ENCODE measurements at regions not wholly inside any gene's neighbourhood (a gene's known extent, or its start where the extent isn't known, plus 50 kb on each side); places are given as distances from the start of the nearest gene placed in this dataset.

GRCh38 chr5:143870362-143870761, 58.4 kb downstream of the HMHB1 start:
- intact Hi-C loops (cut with DNase I), result no loop called here
- ATAC-seq (no peak), DNase-seq (ENCODE audit: low spot score) (no peak)

- DNase-seq (ENCODE audit: low spot score) (no peak), ATAC-seq (no peak)
- intact Hi-C loops (cut with DNase I), result no loop called here
Measured at GRCh38 chr5:143870871-143871632, 59.1 kb downstream of the HMHB1 start.

GRCh38 chr5:143871672-143872071, 59.7 kb downstream of the HMHB1 start:
- DNase-seq (ENCODE audit: low spot score), result no peak

GRCh38 chr5:143874312-143874711, 62.4 kb downstream of the HMHB1 start:
- DNase-seq (ENCODE audit: low spot score), result no peak
- intact Hi-C loops (cut with DNase I), result no loop called here
- no peak for ATAC-seq

More at GRCh38 chr5:143871672-143872071, 59.7 kb downstream of the HMHB1 start:
- no peak for ATAC-seq
- intact Hi-C loops (cut with DNase I), result no loop called here

GRCh38 chr5:143877196-143877595, 65.2 kb downstream of the HMHB1 start:
- DNase-seq (ENCODE audit: low spot score), result no peak
- intact Hi-C loops (cut with DNase I), result no loop called here
- ATAC-seq, result no peak

- intact Hi-C loops (cut with DNase I), result no loop called here
- DNase-seq (ENCODE audit: low spot score) (no peak), ATAC-seq (no peak)
Measured at GRCh38 chr5:143878430-143878829, 66.5 kb downstream of the HMHB1 start.

GRCh38 chr5:143879646-143880045, 67.7 kb downstream of the HMHB1 start:
- no peak for DNase-seq (ENCODE audit: low spot score)

GRCh38 chr5:143880178-143880577, 68.2 kb downstream of the HMHB1 start:
- no peak for ATAC-seq

More at GRCh38 chr5:143879646-143880045, 67.7 kb downstream of the HMHB1 start:
- intact Hi-C loops (cut with DNase I), result no loop called here
- no peak for ATAC-seq

GRCh38 chr5:143882520-143882919, 70.6 kb downstream of the HMHB1 start:
- intact Hi-C loops (cut with DNase I), result no loop called here
- DNase-seq (ENCODE audit: low spot score) (no peak), ATAC-seq (no peak)

More at GRCh38 chr5:143880178-143880577, 68.2 kb downstream of the HMHB1 start:
- no peak for DNase-seq (ENCODE audit: low spot score)
- intact Hi-C loops (cut with DNase I), result no loop called here

GRCh38 chr5:143886096-143886495, 74.1 kb downstream of the HMHB1 start:
- DNase-seq (ENCODE audit: low spot score), result no peak
- intact Hi-C loops (cut with DNase I), result no loop called here
- no peak for ATAC-seq

- peak; percentile 69 for DNase-seq (ENCODE audit: low spot score)
- intact Hi-C loops (cut with DNase I), result no loop called here
- ATAC-seq, result peak; percentile 37
Measured at GRCh38 chr5:143886651-143887638, 75.0 kb downstream of the HMHB1 start.

- peak; percentile 23 for ATAC-seq
- intact Hi-C loops (cut with DNase I), result no loop called here
- DNase-seq (ENCODE audit: low spot score), result no peak
Measured at GRCh38 chr5:143887903-143888665, 76.1 kb downstream of the HMHB1 start.

- intact Hi-C loops (cut with DNase I), result no loop called here
- no peak for DNase-seq (ENCODE audit: low spot score)
- peak; percentile 18 for ATAC-seq
Measured at GRCh38 chr5:143888912-143889311, 77.0 kb downstream of the HMHB1 start.

GRCh38 chr5:143889986-143890385, 78.0 kb downstream of the HMHB1 start:
- ATAC-seq (peak; percentile 31), DNase-seq (ENCODE audit: low spot score) (no peak)
- intact Hi-C loops (cut with DNase I), result no loop called here

GRCh38 chr5:143890487-143890886, 78.5 kb downstream of the HMHB1 start:
- ATAC-seq, result no peak
- no peak for DNase-seq (ENCODE audit: low spot score)
- intact Hi-C loops (cut with DNase I), result no loop called here

- DNase-seq (ENCODE audit: low spot score), result no peak
- no peak for ATAC-seq
- intact Hi-C loops (cut with DNase I), result no loop called here
Measured at GRCh38 chr5:143892271-143892670, 80.3 kb downstream of the HMHB1 start.

- ATAC-seq (no peak), DNase-seq (ENCODE audit: low spot score) (no peak)
- intact Hi-C loops (cut with DNase I), result no loop called here
Measured at GRCh38 chr5:143892908-143893307, 80.9 kb downstream of the HMHB1 start.

- DNase-seq (ENCODE audit: low spot score) (no peak), ATAC-seq (no peak)
- intact Hi-C loops (cut with DNase I), result no loop called here
Measured at GRCh38 chr5:143893638-143894037, 81.7 kb downstream of the HMHB1 start.

- intact Hi-C loops (cut with DNase I), result no loop called here
- no peak for ATAC-seq
- DNase-seq (ENCODE audit: low spot score), result no peak
Measured at GRCh38 chr5:143896516-143896915, 84.6 kb downstream of the HMHB1 start.
